ENCODE measurements at regions not wholly inside any gene's neighbourhood (a gene's known extent, or its start where the extent isn't known, plus 50 kb on each side); places are given as distances from the start of the nearest gene placed in this dataset.
A peak's percentile ranks its signal among the peaks of the same experiment; 100 is the strongest.

GRCh38 chr15:29170521-29170920 lies 99.1 kb downstream of the NSMCE3 start:
- WGBS, 2 donors = 51 to 54% methylated on average over 3 of the region's 3 CpGs
- H3K27me3 ChIP-seq (ENCODE audit: control insufficient read depth in 3 of 3, insufficient read depth in 3 of 3, low read length in 2 of 3) = no peaks in the 10 kb centered on the region
- DNase-seq (peak in 1 of 3 donors; percentile 16), ATAC-seq (ENCODE audit: insufficient read depth, low FRiP score) (no peak)
- no peak overlapping the region for H3K27ac ChIP-seq (ENCODE audit: low read depth in 1 of 2, low read length in 1 of 2)
- H3K9ac ChIP-seq (ENCODE audit: insufficient read depth in 1 of 2, low read length in 2 of 2) = no peak overlapping the region
- no peaks in the 10 kb centered on the region for H3K36me3 ChIP-seq (ENCODE audit: control insufficient read depth in 4 of 4, insufficient read depth in 4 of 4, low read length in 4 of 4)
- no peak overlapping the region for H3K4me3 ChIP-seq
- no peaks in the 10 kb centered on the region for H3K4me1 ChIP-seq (ENCODE audit: control insufficient read depth in 5 of 5, insufficient read depth in 5 of 5, low read length in 5 of 5)
- no peak for TF ChIP-seq CTCF (IDR thresholded peaks at IDR 0.05; ENCODE audit: control extremely low read depth, extremely low read depth)
- no peaks in the 10 kb centered on the region for H3K9me3 ChIP-seq (ENCODE audit: control insufficient read depth in 4 of 4, insufficient read depth in 3 of 4, low read length in 3 of 4)

Data from lung (tissue), 11 donors.